Kidney epithelial cell (primary cell): ENCODE measurements at regions not wholly inside any gene's neighbourhood (a gene's known extent, or its start where the extent isn't known, plus 50 kb on each side); places are given as distances from the start of the nearest gene placed in this dataset.
"Not testable (repeated sequence)": the region's sequence is repeated elsewhere in the genome, so short reads cannot be mapped to it uniquely, and the experiment has no call there.

ENCODE experiments used
- DNase-seq: peaks from one replicate; pipeline ENCODE4 v3.0.0-alpha.2; 2010; ENCODE audit warnings: low read depth
- H3K27me3 ChIP-seq: 2 replicates; pipeline ENCODE4 v1.6.0; 2011; ENCODE audit warnings: low read length; ENCODE audit not compliant: control insufficient read depth, insufficient read depth
- H3K36me3 ChIP-seq: 2 replicates; pipeline ENCODE4 v1.5.1; 2011; ENCODE audit warnings: low read length; ENCODE audit not compliant: control insufficient read depth, insufficient read depth
- H3K4me3 ChIP-seq: 2 replicates; pipeline ENCODE4 v1.5.1; 2011; ENCODE audit warnings: low read depth, mild to moderate bottlenecking, control low read depth, low read length
- TF ChIP-seq, protein P1 (sequence below): IDR thresholded peaks from 2 replicates; pipeline ENCODE4 v1.5.1; 2011; ENCODE audit warnings: mild to moderate bottlenecking, moderate library complexity, low read length, control low read depth, inconsistent platforms; ENCODE audit not compliant: insufficient read depth, poor library complexity, severe bottlenecking

DNA sequence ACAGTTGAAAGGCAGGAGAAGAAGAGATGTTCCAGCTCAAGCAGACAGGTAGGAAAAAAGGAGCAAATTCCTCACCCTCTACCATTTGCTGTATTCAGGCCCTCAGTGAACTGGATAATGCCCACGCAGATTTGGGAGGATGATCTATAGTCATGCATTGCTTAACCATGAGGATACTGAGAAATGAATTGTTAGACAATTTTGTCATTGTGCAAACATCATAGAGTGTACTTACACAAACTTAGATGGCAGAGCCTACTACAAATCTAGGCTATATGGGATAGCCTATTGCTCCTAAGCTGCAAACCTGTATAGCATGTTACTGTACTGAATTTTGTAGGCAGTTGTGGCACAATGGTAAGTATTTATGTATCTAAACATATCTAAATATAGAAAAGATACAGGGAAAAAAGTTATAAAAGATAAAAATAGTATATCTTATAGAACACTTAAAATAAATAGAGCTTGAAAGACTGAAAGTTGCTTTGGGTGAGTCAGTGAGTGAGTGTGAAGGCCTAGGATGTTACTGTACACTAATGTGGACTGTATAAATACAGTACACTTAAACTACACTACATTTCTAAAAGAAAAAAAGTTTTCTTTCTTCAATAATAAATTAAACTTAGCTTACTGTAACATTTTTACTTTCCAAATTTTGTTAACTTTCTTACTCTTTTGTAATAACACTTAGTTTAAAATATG is 672.3 kb downstream of the UTRN start:
- TF ChIP-seq, protein P1, sequence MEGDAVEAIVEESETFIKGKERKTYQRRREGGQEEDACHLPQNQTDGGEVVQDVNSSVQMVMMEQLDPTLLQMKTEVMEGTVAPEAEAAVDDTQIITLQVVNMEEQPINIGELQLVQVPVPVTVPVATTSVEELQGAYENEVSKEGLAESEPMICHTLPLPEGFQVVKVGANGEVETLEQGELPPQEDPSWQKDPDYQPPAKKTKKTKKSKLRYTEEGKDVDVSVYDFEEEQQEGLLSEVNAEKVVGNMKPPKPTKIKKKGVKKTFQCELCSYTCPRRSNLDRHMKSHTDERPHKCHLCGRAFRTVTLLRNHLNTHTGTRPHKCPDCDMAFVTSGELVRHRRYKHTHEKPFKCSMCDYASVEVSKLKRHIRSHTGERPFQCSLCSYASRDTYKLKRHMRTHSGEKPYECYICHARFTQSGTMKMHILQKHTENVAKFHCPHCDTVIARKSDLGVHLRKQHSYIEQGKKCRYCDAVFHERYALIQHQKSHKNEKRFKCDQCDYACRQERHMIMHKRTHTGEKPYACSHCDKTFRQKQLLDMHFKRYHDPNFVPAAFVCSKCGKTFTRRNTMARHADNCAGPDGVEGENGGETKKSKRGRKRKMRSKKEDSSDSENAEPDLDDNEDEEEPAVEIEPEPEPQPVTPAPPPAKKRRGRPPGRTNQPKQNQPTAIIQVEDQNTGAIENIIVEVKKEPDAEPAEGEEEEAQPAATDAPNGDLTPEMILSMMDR, result no peak
- Histone ChIP-seq H3K36me3 (no peaks in the 10 kb centered on the region), H3K4me3 (no peak overlapping the region), H3K27me3 (no peaks in the 10 kb centered on the region)
- DNase-seq, result no peak

DNA sequence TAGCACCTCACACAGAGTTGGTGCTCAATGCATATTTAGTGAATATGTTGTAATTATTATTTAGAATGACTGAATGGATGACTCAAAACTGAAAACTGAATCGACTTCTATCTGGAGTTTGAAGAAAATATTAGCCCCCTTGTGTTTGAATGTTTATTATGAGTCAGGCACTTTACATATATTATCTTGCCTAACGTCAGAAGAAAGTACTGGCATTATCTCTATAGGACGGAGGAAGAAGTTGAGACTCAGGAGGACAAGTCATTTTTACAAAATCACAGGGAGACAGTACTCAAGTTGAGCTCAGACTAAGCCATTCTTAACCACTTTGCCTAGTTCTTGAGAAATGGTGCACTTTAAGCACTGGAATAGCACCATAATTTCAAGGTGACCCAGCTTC is 684.0 kb downstream of the UTRN start:
- Histone ChIP-seq H3K4me3 (no peak overlapping the region), H3K36me3 (no peaks in the 10 kb centered on the region), H3K27me3 (no peaks in the 10 kb centered on the region)
- DNase-seq, result no peak
- TF ChIP-seq, protein P1, result no peak

DNA sequence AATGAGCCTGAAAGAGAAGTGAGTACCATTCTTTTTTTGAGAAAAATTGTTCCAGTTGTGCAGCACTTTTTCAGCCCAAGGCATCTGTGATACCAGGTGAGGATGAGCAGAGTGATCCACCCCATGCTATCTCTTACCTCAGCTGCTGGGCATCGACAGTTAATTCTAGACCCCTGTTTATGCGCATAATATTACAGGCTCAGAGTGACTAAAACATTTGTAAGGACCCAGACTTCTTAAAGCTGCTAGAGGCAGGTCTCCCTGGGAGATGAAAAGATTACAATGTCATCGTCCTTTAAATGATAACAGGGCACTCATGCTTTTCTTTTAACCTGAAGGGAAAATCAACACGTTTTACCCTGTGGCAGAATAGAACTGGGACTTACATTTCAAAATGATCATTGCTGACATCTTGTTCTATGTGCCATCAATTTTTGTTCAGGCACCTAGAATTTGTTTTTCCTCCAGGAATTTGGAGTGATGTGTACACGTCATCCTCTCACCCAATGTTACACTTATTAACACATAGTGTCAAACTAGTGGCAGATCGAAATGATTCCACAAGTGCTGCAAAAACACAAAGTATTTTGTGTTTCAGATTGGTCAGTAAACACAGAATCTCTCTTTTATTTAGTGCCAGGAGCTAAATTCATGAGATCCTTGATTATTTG is 684.6 kb downstream of the UTRN start:
- TF ChIP-seq, protein P1, result no peak
- no peak for DNase-seq
- H3K4me3 ChIP-seq, result no peak overlapping the region
- no peaks in the 10 kb centered on the region for H3K27me3 ChIP-seq
- H3K36me3 ChIP-seq, result no peaks in the 10 kb centered on the region

DNA sequence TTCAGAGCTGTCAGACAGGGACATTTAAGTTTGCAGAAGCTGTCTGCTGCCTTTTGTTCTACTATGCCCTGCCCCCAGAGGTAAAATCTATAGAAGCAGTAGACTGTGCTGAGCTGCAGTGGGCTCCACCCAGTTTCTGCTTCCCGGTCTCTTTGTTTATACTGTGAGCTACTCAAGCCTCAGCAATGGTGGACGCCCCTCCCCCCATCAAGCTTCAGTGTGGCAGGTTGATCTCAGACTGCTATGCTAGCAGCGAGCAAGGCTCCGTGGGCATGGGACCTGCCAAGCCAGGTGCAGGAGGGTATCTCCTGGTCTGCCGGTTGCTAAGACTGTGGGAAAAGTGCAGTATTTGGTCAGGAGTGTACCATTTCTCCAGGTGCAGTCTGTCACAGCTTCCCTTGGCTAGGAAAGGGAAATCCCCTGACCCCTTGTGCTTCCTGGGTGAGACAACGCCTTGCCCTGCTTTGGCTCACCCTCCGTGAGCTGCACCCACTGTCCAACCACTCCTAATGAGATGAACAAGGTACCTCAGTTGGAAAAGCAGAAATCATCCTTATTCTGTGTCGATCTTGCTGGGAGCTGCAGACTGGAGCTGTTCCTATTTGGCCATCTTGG is 692.2 kb downstream of the UTRN start:
- H3K36me3 ChIP-seq, H3K27me3 ChIP-seq, DNase-seq, H3K4me3 ChIP-seq: not testable (repeated sequence)

DNA sequence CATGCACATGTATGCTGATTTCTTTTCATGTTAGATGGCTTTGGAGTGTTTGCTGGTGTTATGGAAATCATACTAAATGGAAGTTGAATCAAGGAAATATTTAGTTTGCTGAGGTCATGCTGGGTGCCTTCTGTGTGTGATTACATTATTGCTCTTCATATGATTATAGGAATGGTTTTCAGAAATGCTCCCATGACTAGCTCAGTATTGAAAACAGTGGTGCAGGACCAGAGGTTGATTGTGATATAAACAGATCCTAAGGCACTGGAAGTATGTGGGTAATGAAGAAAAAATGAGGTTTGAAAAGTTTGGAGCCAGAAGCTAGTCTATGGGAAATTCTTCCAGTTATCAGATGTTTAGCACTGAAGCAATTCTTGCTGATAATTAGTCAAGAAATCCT is 693.1 kb downstream of the UTRN start:
- H3K36me3 ChIP-seq, result no peaks in the 10 kb centered on the region
- TF ChIP-seq, protein P1, result no peak
- no peak overlapping the region for H3K4me3 ChIP-seq
- no peaks in the 10 kb centered on the region for H3K27me3 ChIP-seq
- no peak for DNase-seq

DNA sequence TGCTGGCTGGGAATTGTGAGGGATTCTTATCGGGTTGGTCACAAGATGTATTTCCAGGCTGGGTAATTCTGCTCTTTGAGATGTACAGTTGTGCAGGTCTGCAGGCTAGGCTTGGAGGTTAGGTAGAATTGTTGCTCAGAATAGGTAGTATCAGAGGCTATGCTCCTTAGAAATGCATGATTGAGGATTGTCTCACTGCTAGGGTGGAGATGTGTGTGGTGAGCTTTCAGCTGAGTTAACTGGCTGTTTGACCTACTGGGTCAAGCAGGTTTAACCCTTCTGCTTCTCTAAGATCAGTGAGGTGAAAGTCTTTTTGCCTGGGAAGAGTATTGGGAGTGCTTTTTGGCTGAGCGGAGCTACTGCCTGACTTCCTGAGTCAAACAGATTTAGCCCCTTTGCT is 701.1 kb downstream of the UTRN start:
- no peaks in the 10 kb centered on the region for H3K36me3 ChIP-seq
- DNase-seq, result no peak
- no peak overlapping the region for H3K4me3 ChIP-seq
- no peaks in the 10 kb centered on the region for H3K27me3 ChIP-seq
- TF ChIP-seq, protein P1, result no peak
